T1000 (cell line): ENCODE measurements at regions not wholly inside any gene's neighbourhood (a gene's known extent, or its start where the extent isn't known, plus 50 kb on each side); places are given as distances from the start of the nearest gene placed in this dataset.

Experiments used
- DNase-seq: peaks from one replicate; lab custom pipeline; 2025; ENCODE audit warnings: mixed read lengths; lab: John Stamatoyannopoulos, UW

- no peak for DNase-seq
These were observed 66.0 kb upstream of the ZFAND5 start for GRCh38 chr9:72431036-72431435.

- DNase-seq = no peak
These were observed 63.3 kb upstream of the ZFAND5 start for GRCh38 chr9:72428329-72428728.

GRCh38 chr9:72427801-72428200, 62.8 kb upstream of the ZFAND5 start:
- DNase-seq = no peak

DNA sequence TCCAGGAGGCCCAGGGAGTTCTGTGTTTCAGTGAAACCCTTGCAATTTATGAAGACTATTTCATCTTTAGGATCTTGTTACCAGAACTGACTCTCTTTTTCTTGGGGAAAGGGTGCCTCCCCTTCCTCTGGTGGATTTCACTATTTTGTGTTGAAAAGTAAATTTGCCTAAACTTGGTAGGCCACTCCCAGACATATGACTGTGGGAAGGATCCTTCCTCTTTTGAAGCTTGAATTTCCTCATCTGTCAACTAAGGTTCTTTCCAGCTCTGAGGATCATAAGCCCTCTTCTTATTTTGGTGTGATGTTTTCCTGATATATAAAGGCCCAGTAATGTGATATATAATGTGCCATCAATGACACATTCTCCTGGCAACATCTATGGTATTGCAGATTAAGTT, 59.1 kb upstream of the ZFAND5 start:
- DNase-seq = no peak

DNA sequence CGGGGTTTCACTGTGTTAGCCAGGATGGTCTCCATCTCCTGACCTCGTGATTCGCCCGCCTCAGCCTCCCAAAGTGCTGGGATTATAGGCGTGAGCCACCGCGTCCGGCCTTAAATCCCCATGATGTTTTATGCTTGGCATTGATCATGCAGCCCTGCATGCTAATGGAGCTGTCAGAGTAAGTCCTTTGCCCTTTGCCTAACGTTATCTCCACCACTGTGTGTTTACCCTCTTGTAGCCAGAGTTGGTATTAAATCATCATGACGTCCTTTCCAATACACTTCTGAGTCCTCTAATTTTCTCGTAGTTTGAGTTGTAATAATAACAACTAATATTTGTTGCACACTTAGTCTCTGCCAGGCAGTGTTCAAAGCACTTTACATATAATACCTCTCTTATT, 57.2 kb upstream of the ZFAND5 start:
- no peak for DNase-seq

DNA sequence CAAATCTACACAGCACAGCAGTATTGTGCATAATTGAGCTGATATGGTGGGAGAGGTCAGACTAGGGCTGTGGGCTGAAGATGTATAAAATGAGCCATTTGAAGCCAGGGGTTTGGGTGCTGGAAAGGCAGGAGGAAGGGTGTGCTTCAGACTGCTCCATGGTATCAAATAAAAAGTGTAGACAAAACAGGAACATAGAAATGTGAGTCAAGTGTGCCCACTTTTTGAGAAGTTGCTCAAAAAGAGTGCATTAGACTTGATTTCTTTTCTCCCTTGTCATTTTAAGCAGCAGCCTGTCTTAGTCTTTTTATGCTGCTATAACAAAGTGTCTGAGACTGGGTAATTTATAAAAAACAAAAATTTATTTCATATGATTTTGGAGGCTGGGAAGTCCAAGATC, 55.8 kb upstream of the ZFAND5 start:
- DNase-seq = no peak

- DNase-seq = no peak
These were observed 50.9 kb upstream of the ZFAND5 start for GRCh38 chr9:72415948-72416347.

DNA sequence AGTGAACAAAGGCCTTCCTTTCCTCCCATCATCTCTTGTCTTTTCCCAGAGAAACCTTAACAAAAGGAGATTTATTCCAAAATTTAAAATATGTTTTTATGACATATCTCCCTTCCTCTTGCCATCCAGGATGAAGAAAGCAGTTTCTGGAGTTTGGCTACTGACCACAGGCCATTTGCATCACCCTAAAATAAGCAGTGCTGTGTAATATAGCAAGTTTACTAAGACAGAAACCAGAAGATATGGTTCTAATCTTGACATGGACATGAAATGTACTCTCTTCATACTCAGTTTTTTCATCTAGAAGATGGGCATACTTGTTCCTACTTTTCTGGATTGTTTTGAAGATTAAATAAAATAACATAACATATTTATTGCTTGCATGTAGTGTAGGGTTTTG, 50.2 kb upstream of the ZFAND5 start:
- DNase-seq = no peak
